ENCODE measurements at regions not wholly inside any gene's neighbourhood (a gene's known extent, or its start where the extent isn't known, plus 50 kb on each side); places are given as distances from the start of the nearest gene placed in this dataset.

DNA sequence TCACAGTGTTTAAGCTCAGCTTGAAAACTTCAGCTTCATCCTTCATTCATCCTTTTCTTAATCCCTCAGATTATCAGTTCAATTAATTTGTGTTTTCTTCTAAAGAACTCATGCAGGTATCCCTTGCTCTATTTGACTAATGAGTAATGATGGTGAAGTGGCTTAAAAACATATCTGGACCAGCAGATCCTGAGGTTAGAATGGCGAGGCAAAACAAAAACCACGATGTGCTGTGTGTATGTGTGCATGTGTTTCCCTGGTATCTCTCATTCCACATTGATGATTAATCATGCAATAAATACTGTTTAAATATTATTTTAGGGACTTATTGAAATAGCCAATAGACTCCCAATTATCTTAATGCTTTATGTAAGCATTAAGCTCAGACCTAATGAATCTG, 437.0 kb downstream of the DYNC2H1 start:
- no peak for DNase-seq
- Histone ChIP-seq H3K27ac (ENCODE audit: low read depth in 1 of 2, low read length in 2 of 2) (no peak overlapping the region), H3K4me3 (replicated peaks in 1 of 3; ENCODE audit: low read depth in 2 of 3, low read length in 3 of 3) (no peak overlapping the region), H3K4me1 (ENCODE audit: control insufficient read depth in 1 of 2, insufficient read depth in 2 of 2, low read length in 2 of 2) (no peaks in the 10 kb centered on the region), H4K20me1 (ENCODE audit: insufficient read depth, low read length) (no peaks in the 10 kb centered on the region), H3K36me3 (replicated peaks in 1 of 2; ENCODE audit: control insufficient read depth in 1 of 2, insufficient read depth in 2 of 2, low read length in 2 of 2) (no peaks in the 10 kb centered on the region), H3K9me3 (replicated peaks in 1 of 2; ENCODE audit: control insufficient read depth in 1 of 2, insufficient read depth in 1 of 2, low read length in 2 of 2) (peaks cover 22 to 35% of the 10 kb centered on the region in 2 donors), H3K9ac (ENCODE audit: insufficient read depth, low read length, poor library complexity, severe bottlenecking) (no peak overlapping the region), H3K4me2 (replicated peaks; ENCODE audit: extremely low read depth, low read length, poor library complexity, severe bottlenecking) (no peak overlapping the region), H3K79me2 (ENCODE audit: insufficient read depth, low read length) (no peaks in the 10 kb centered on the region), H2AFZ (ENCODE audit: insufficient read depth, low read depth, low read length, poor library complexity, severe bottlenecking) (no peak overlapping the region), H3K27me3 (ENCODE audit: control insufficient read depth in 2 of 2, insufficient read depth in 2 of 2, low read length in 2 of 2) (no peaks in the 10 kb centered on the region)
- TF ChIP-seq CTCF (IDR thresholded peaks at IDR 0.05), result no peak
- no peaks in the 10 kb centered on the region for H3K36me3 Mint-ChIP-seq
- intact Hi-C loops (cut with micrococcal nuclease), result no loop called here
- no peak overlapping the region for H3K27ac Mint-ChIP-seq
- H3K9me3 Mint-ChIP-seq, result peaks cover 0 to 24% (median 4%) of the 10 kb centered on the region in 7 donors
- WGBS (ENCODE audit: insufficient coverage), result no CpG with 5 or more reads among the region's 2 CpGs
- H3K4me1 Mint-ChIP-seq, result no peaks in the 10 kb centered on the region
- no peak overlapping the region for H3K4me3 Mint-ChIP-seq
- H3K27me3 Mint-ChIP-seq (ENCODE audit: low read depth in 3 of 3), result peaks cover 0 to 5% (median 0%) of the 10 kb centered on the region in 3 donors

- Mint-ChIP-seq H3K36me3 (no peaks in the 10 kb centered on the region), H3K27me3 (ENCODE audit: low read depth in 3 of 3) (peaks cover 0 to 5% (median 0%) of the 10 kb centered on the region in 3 donors), H3K4me1 (no peaks in the 10 kb centered on the region), H3K4me3 (no peak overlapping the region), H3K27ac (no peak overlapping the region), H3K9me3 (peaks cover 0 to 20% (median 4%) of the 10 kb centered on the region in 7 donors)
- H3K27me3 ChIP-seq (ENCODE audit: control insufficient read depth in 2 of 2, insufficient read depth in 2 of 2, low read length in 2 of 2), result no peaks in the 10 kb centered on the region
- no peak overlapping the region for H2AFZ ChIP-seq (ENCODE audit: insufficient read depth, low read depth, low read length, poor library complexity, severe bottlenecking)
- no peak overlapping the region for H3K27ac ChIP-seq (ENCODE audit: low read depth in 1 of 2, low read length in 2 of 2)
- H3K36me3 ChIP-seq (replicated peaks in 1 of 2; ENCODE audit: control insufficient read depth in 1 of 2, insufficient read depth in 2 of 2, low read length in 2 of 2), result no peaks in the 10 kb centered on the region
- no peaks in the 10 kb centered on the region for H3K4me1 ChIP-seq (ENCODE audit: control insufficient read depth in 1 of 2, insufficient read depth in 2 of 2, low read length in 2 of 2)
- H4K20me1 ChIP-seq (ENCODE audit: insufficient read depth, low read length), result no peaks in the 10 kb centered on the region
- WGBS (ENCODE audit: insufficient coverage), result 81% methylated on average over 2 of the region's 2 CpGs
- H3K4me2 ChIP-seq (replicated peaks; ENCODE audit: extremely low read depth, low read length, poor library complexity, severe bottlenecking), result no peak overlapping the region
- H3K4me3 ChIP-seq (replicated peaks in 1 of 3; ENCODE audit: low read depth in 2 of 3, low read length in 3 of 3), result no peak overlapping the region
- peaks cover 14 to 27% of the 10 kb centered on the region in 2 donors for H3K9me3 ChIP-seq (replicated peaks in 1 of 2; ENCODE audit: control insufficient read depth in 1 of 2, insufficient read depth in 1 of 2, low read length in 2 of 2)
- no peaks in the 10 kb centered on the region for H3K79me2 ChIP-seq (ENCODE audit: insufficient read depth, low read length)
- DNase-seq, result no peak
- intact Hi-C loops (cut with micrococcal nuclease), result no loop called here
- no peak for TF ChIP-seq CTCF (IDR thresholded peaks at IDR 0.05)
- no peak overlapping the region for H3K9ac ChIP-seq (ENCODE audit: insufficient read depth, low read length, poor library complexity, severe bottlenecking)
Observed at GRCh38 chr11:103547024-103547423, 437.8 kb downstream of the DYNC2H1 start.
